GM21717 (cell line): ENCODE measurements at regions not wholly inside any gene's neighbourhood (a gene's known extent, or its start where the extent isn't known, plus 50 kb on each side); places are given as distances from the start of the nearest gene placed in this dataset.

Experiments used
- ATAC-seq: cut with Tn5 transposase; IDR thresholded peaks from one replicate; pipeline ENCODE4 v1.9.1; 2021; ENCODE audit warnings: mild to moderate bottlenecking, moderate library complexity; ENCODE audit not compliant: unreplicated experiment

DNA sequence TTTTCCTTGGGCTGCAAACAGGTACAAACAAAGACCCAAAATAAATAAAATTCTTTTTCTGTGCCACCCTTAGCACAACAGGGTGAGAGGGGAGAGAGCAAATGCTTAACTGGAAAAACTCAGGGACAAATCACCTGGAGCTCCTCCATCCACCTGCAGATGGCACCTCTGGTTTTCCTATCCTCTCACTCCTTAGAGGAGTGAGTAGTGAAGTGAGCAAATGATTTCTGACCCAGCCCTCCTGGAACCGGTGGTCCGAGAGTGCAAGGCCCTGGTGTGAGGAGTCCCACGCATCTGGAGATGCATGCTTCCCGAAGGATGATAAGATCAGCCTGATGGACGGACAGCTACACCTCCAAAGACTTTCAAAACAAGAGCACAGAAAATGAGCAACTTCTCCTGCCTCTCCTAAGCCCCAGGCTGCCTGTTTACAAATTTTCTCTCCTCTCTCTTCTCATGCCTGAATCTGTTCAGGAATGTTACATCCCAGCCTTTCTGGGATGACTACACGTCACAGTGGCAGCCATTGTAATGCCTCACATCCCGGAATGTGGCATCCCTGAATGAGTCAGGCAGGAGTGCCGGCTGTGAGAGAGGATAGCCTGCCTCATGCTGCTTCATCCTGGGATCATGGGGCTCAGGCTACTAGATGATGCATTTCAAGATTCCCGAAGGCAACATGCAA, 86.4 kb downstream of the ADRB2 start:
- no peak for ATAC-seq

DNA sequence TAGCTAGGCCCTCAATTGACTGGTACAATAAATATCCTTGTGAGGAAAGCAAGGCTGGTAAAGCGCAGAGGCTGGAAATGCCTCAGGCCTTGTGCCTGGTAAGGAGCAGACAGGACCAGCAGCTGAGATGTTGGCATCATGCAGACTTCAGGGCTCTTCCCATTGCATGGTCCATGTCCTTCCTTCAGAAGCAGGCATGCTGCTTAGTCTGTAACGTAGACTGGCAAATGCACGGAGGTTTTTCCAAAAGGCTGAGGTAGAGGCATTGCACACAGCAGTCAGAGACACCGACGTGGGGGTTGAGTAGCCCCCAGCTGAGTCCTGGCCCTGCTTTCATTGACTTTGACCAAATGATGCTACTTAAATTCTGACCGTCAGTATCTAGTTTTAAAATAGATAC, 87.1 kb downstream of the ADRB2 start:
- no peak for ATAC-seq

DNA sequence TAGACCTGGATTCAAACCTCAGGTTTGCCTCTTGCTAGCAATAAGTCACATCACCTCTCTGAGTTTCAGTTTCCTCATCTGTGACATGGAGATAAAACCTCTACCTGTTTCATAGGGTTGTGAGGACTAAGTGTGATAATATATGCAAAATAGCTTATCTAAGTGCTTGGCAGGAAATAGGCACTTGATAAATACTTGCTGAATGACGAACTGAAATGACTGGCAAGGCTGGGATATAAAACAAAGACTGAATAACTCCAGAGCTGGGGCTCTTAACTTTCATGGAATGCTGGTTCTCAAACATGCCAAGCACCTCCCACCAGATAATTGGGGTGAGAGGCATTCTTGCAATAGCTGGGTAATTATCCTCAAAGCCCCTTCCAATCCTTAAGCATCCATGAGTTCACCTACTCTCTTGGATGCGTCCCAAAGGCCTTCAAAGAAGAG, 87.6 kb downstream of the ADRB2 start:
- ATAC-seq, result no peak

DNA sequence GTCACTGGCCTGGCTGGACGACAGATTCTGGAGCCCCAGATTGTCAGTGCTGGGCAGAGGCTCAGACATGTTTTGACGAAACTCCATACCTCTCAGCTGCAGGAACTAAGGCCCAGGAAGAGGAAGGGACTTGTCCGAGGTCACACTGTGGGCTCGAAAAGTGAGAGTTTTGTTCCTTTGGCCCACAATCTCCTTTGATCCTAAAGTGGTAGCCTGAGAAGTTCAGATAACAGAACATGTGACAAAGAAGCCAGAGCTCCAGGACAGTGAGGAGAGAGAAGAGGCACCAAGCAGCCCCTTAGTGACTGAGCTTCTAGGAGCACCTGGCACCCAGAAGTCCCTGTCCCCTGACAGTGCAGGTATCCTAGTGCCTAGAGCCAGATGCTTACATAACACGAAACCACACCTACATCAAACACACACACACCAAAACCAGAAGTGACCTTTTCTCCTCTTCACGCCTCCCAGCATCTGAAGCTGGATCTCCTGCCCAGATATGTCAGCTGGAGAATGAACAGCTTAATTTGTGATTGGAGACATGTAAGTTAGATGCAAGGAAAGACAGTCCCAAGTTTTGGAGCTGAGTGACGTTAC, 88.9 kb downstream of the ADRB2 start:
- ATAC-seq, result peak; percentile 65

DNA sequence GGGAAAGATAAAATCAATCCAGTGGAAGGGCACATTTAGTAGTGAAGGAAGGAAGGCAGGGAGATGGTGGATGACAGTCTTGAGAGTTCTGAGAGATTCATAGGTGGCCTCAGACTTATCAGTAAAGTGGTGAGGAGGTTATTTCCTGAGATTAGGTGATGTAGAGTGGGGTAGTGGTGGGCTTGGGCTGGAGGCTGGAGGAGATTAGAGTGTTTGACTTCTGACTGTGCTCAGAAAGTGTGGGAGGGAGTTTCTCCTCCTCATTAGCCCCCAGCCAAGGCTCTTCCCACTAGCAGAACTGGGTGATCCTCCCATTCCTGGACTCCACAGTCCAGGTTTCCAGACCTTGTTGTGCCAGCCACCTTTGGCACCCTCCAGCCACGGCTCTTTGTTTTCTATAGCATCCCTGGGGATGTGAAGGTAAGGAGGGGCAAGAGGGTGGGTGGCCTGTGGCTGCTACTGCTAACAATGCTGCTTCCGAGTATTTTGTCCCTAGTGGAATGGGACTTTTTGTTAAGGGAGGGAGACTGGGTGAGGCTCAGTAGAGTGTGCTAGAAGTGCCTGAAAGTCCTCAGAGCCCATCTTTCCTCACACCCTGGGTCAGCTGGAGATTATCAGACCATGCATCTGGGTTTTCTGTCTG, 94.4 kb downstream of the ADRB2 start:
- no peak for ATAC-seq

DNA sequence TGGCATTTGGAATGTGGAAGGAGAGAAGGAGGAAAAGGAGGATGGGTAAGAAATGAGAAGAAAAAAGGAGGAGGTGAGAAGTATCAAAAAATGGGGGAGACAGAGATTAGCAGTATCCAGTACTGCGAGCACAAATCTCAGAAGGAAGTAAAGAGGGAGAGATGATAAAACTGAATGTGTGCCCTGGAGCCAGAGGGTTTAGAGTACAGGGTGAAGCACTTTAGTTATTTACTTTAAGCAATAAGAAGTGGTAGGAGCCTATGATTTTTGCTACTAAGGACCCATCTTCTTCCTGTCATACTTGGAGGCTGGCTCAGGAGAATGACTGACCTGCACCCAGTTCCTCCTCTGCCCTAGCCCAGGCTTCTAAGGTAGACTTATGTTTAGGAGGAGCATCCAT, 94.9 kb downstream of the ADRB2 start:
- ATAC-seq, result no peak

DNA sequence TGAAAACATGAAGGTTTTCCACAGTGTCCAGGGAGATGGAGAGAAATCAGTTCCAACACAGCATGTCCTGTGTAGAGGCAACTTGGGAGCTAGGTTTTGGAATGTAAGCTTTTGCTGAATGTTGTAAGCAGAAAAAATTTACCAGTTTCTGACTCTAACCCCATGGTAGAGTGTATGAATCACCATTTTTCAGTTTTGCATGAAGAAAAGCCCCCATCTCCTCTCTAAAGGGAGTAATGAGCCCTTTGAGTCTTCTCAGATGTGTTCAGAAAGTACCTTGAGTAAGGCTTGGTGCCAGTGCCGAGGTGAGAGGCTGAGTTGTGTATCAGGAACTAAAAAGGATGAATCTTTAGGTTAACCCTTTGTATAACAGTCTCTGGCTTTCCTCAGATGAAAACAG, 96.2 kb downstream of the ADRB2 start:
- ATAC-seq, result peak; percentile 96

DNA sequence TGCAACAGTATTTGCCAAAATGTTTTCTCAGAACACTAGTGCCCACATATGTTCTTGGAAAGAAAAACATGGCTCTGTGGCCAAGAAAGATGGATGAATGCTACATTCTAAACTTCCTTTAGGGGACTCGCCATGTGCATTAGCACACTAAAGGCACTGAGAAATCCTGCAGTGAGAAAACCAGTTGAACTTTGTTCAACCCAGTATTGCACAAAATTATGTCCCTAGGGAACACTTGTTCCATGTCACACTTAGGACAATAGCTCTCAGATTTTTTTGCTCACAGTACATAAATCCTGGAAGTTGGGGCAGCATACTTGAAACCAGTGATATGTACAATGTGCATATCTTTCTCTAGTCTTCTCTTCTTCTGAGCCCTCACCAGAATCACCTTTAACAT, 96.6 kb downstream of the ADRB2 start:
- ATAC-seq, result no peak

DNA sequence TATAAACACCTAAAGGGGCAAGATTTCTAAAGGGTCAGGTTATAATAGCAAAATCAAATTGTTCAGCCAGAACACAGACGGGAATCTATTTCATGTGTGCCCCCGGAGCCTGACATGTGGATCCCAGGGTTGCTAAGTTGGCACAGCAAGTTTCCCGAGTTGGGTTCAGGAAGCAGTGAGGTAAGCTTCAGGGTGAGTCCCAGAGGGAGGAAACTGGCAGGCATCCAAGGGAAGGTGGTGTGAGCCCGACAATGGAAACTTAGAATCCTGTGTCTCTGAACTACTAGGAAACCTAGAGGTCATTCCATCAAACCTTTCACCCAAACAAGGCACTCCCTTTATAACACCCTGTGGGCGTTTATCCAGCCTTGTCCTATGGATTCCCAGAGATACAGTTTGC, 98.4 kb downstream of the ADRB2 start:
- no peak for ATAC-seq

DNA sequence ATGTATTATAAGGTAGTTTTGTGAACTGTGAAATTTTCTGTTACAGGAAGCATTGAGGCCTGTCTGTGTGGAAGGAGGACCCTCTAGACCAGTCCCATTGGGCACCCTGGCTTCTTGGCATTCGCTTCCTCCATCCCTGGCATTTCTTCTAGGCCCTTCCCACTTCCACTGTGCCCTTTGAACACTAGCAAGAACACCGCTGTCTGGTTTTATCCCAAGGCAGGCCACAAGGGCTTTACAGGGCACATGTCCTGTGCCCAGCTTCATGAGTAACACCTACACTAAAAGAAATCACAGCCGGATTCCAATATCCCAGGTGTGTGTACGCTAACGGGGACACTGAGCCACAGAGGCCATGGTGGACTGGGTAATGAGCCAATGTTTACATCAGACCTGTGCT, 99.8 kb downstream of the ADRB2 start:
- ATAC-seq, result no peak

DNA sequence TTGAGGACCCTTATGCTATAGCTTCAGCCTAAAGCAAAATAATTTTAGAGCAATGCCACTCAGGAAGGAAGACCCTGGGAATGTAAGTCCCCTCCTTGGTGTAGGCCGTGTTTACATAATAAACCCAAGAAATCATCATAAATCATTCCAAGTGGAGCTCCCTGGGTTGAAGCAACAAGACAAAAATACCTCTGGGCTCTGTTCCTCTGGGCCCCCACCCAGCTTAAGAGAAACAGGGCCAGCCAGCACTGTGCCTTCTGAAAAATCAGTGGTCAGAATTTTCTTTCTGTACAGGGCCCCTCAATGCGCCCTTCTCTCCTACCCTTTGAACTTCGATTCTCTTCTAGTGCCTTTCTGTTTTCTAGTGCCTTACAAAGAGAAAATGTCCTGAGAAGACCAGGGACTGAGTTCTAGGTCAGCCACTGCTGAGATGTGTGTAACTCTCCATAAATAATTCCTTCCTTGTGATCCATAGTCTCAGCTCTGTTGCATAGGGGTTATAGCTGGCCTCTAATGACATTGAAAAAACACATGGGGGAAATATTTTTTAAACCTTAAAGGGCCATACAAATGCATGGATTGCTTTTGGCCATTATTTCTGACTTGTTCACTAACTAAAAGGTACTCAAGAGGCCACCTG, 101.0 kb downstream of the ADRB2 start:
- no peak for ATAC-seq

DNA sequence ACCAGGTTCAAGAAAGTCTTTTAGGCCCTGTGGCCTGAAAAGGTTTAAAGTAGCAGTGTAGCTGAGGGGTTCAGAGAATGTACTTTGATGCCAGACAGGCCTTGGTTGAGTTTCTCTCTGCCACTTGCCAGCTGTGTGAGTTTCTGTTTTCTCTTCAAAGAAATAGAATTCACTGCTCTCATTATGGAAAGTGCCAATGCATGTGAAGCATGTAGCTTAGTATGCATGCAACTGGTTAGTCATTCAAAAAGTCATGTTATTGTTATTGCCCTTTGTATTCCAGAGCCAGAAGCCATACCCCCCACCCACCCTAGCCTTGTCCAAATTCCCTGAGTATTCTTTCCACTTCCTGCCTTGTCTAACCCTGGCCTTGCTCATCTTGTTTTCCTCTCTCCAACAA, 101.7 kb downstream of the ADRB2 start:
- no peak for ATAC-seq

DNA sequence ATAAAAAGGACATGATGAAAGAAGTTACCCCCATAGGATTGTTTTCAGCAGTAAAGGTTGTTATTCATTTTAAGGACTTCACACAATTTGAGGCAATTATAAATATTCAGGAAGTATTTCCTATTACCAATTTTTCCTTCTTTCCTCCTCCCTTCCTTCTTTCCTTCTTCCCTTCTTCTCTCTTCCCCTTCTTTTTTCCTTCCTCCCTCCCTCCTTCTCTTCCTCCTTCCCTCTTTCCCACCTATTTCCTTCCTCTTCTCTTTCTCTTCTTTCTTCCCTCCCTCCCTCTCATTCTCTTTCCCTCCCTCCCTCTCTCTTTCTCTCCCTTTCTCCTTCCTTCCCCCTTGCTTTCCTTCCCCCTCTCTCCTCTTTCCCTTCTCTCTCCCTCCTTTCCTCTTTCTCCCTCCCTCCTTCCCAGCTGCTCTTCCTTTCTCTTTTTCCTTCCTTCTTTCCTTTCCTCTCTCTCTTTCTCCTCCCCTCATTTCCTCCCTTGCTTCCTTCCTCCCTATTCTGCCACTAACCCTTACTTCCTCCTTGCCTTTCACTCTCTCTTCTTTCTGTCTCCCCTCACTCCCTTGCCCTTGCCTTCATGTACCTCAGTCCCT, 105.1 kb downstream of the ADRB2 start:
- ATAC-seq, result no peak

DNA sequence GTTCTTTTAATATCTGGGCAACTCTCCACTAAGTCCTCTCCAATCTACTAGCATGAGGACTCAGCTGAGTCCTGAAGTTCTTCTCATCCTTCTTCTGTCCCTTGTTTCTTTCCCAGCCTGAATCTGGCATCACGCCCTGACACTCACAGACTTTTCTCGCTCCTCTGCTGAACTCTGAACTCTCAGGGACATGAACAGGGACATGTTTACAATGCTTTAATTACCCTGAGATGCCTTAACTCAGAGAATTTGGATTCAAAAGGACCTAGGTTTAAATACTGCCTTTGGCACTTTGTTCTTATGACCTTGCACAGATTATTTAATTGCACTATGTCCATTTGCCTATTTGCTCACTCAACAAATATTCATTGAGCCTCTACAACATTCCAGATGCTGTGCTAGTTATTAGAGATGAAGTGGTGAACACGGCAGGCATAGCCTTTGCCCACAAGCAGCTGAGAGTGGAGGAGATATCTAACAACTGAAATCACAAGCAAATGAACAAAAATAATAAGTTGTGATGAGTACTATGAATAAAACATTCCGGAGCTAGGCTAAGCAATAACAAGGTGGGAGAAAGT, 106.0 kb downstream of the ADRB2 start:
- ATAC-seq, result no peak

DNA sequence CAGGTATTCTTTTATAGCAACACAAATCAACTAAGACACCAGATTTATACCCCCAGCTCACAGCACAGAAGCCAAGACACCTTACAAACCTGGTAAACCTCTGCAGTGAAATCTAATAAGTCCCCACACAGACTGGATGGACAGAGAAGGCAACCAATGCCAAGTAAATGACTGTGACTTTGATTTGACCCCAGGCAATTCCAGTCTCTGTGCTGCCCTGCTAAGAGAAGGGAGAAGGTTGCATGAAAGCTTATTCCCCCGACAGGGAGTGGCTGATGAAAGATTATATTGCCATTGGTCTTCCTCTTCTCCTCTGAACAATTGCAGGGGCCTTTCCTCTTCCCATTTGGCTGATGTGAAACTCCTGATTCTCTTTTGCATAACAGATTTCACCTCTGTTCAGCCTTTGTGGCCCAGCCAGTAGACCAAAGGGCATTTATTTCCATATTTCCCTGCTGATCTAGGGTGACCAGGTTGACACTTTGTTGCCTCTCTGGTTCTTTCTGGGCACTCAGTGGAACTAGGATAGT, 107.6 kb downstream of the ADRB2 start:
- no peak for ATAC-seq

DNA sequence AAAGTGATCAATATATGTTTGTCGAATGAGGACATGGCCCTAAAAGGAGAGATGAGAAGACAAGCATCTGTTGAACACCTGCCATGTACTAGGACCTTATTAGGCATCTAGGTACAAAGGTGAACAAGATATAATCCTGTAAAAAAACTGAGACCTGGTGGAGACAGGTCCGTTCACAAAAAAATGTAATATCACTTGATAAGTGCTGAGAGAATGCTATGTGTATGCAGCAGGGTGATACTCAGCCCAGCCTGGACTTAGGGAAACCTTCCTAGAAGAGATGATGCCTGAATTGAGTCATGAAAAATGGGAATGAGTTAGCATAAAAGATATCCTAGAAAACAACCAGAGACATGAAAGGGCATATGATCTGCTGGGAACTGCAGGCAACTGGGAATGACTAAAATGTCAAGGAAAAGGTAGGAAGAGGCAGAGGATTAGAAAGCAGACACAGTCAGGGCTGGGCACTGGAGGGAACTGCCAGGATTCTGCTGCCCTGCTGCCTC, 108.5 kb downstream of the ADRB2 start:
- ATAC-seq, result no peak

DNA sequence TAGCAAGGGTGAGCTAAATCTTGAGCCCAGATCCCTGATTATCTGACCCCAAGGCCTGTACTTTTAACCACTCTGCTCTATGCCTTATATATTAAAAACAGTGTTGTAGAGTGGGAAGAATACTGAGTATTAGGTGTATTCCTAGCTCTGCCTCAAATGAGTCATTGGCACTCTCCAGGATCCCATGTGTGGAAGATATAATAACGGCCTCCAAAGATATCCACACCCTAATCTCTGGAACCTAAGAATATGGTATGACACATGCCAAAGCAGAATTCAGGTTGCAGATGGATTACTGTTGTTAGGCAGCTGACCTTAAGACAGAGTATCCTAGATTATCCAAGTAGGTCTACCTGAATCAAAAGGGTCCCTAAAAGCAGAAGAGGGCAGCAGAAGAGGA, 110.8 kb downstream of the ADRB2 start:
- no peak for ATAC-seq

DNA sequence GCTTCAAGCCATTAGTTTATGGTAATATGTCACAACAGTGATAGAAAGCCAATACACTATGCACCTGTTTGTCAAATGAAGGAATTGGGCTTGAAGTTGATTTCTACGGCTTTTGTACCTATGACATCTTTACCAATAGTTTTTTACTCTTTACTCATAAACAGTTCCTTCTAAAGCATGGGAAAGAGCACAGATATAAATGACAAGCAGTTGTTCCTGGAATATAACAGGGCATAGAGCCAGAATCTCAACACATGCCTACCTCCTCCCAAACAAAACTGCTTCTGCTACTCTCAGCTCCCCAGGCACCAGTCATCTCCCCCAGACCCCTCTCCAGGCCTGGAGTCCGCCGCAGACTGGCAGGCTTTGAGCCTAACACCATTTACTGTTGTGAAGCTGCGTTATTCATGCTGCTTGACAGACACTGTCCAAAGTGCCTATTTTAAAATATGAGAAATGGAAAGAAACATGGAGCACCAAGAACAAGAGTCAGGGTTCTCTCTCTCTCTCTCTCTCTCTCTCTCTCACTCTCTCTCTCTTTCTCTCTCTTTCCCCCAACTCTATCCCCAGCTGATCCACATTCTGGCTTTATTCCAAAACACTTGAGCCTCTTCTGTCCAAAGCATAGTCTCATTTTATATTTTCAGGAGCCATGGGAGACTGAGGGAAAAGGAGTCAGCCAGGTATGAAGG, 111.6 kb downstream of the ADRB2 start:
- no peak for ATAC-seq

DNA sequence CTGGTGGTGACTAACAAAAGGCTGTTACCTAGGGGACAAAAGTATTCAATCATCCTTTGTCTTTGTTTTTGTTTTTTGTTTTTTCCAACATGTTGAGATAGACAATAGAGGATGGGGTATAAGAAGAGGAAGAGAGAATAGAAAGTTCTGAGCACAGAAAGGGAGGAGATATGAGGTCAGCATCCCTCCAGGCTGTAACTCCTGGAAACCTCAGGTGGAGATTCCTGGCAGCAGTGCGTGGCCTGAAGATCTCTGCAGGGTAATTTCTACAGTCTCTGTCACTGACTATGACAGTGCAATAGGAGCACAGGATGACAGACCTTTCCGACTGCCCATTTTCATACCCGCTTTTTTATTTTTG, 112.1 kb downstream of the ADRB2 start:
- no peak for ATAC-seq

DNA sequence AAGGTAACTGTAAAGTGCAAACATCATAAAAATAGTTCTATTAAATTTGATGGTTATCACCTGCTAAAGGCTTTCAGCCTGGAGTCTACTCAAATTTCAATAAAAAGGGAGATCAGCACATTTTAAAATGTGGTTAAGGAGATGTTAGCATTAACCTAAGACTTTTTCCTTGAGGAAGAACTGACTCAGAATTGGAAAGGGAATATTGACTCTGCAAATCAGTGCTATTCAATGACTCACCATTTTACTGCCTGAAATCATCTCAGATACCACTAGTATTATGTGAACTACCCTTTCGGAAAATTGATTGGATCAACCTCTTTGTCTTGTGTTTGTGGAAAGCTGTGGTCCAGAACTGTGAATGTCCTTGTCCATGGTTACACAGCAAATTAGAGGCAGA, 113.3 kb downstream of the ADRB2 start:
- ATAC-seq, result no peak
